ENCODE measurements at regions not wholly inside any gene's neighbourhood (a gene's known extent, or its start where the extent isn't known, plus 50 kb on each side); places are given as distances from the start of the nearest gene placed in this dataset.

DNA sequence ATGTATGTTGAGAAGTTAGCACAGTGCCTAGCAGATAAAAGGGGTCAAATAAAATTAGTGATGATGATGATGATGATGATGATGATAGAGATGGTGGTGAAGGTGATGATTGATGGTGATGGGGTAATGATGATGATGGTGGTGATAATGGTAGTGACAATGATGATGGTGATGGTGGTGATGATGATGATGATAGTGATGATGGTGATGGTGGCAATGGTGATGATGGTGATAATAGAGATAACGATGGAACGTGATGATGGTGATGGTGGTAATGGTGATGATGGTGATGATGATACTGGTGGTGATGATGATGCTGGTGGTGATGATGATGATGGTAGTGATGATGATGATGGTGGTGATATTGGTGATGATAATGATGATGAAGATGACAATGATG, 223.7 kb downstream of the FOXL1 start:
- TF ChIP-seq CTCF (IDR thresholded peaks at IDR 0.05; ENCODE audit: poor library complexity) = no peak
- TF ChIP-seq EZH2 (IDR thresholded peaks at IDR 0.05; ENCODE audit: borderline replicate concordance) = no peak

Data from hepatocyte (in vitro differentiated cells).